ENCODE measurements at regions not wholly inside any gene's neighbourhood (a gene's known extent, or its start where the extent isn't known, plus 50 kb on each side); places are given as distances from the start of the nearest gene placed in this dataset.

DNA sequence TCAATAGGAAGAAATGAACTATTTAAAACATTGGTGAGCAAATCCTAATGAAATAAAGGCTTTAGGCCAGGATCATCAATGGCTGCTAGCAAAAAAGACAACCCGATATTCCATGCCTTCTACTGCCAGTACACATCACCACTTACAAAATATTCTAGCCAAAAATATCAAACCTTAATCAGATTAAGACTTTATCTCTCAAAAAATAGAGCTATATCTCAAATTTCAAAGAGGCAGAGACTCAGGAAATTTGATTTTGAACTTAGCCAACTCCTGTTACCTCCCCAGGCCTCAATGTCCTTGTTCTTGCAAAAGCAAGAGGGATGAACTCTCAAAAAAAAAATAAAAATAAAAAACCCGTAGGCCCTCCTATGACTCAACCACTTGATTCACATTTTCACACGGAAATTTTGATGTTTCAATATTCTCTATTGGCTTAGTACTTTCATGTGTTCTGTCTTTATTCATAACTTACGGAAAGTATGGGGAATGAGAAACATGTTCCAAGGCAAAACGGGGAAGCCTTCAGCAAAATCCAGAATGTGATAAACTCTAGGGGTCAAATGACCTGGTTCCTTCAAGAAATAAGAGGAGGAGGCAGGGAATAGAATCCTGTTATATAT is 273.3 kb upstream of the ZPLD1 start:
- TF ChIP-seq, protein P1, sequence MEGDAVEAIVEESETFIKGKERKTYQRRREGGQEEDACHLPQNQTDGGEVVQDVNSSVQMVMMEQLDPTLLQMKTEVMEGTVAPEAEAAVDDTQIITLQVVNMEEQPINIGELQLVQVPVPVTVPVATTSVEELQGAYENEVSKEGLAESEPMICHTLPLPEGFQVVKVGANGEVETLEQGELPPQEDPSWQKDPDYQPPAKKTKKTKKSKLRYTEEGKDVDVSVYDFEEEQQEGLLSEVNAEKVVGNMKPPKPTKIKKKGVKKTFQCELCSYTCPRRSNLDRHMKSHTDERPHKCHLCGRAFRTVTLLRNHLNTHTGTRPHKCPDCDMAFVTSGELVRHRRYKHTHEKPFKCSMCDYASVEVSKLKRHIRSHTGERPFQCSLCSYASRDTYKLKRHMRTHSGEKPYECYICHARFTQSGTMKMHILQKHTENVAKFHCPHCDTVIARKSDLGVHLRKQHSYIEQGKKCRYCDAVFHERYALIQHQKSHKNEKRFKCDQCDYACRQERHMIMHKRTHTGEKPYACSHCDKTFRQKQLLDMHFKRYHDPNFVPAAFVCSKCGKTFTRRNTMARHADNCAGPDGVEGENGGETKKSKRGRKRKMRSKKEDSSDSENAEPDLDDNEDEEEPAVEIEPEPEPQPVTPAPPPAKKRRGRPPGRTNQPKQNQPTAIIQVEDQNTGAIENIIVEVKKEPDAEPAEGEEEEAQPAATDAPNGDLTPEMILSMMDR (IDR thresholded peaks at IDR 0.05) = no peak
- TF ChIP-seq POLR2A (IDR thresholded peaks at IDR 0.05) = no peak
- 84 to 87% methylated on average over 5 of the region's 5 CpGs for WGBS, 2 donors
- intact Hi-C loops (cut with DNase I; ENCODE audit: low total_unique reads) = no loop called here

DNA sequence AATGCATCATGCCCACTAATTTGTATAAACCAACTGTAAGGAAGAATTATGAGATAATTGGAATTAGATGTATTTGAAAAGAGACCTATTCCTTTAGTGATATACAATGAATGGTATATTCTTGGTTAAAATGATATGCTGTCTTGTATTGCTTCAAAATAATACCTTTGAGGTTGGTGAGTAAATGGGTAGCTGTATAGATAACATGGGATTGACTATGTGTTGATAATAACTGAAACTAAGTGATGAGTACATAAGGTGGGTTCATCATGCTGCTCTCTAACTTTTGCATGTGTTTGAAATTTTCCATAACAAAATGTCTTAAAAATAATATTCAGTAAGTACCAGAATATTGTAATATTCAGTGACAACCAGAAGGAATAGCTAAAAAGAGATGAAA is 272.6 kb upstream of the ZPLD1 start:
- Histone ChIP-seq H3K9me3 (no peaks in the 10 kb centered on the region), H3K4me3 (no peak overlapping the region), H3K27me3 (no peaks in the 10 kb centered on the region), H3K27ac (no peak overlapping the region), H3K4me1 (peaks cover 8% of the 10 kb centered on the region), H3K36me3 (ENCODE audit: low read depth, missing control alignments) (no peaks in the 10 kb centered on the region)
- intact Hi-C loops (cut with DNase I; ENCODE audit: low total_unique reads) = no loop called here
- no peak for DNase-seq
- TF ChIP-seq, protein P1 (IDR thresholded peaks at IDR 0.05) = no peak
- TF ChIP-seq POLR2A (IDR thresholded peaks at IDR 0.05) = no peak

More for the DNA sequence above, 273.3 kb upstream of the ZPLD1 start:
- Histone ChIP-seq H3K9me3 (no peaks in the 10 kb centered on the region), H3K4me1 (peaks cover 8% of the 10 kb centered on the region), H3K27me3 (no peaks in the 10 kb centered on the region), H3K36me3 (ENCODE audit: low read depth, missing control alignments) (no peaks in the 10 kb centered on the region), H3K27ac (no peak overlapping the region), H3K4me3 (no peak overlapping the region)
- DNase-seq = no peak

DNA sequence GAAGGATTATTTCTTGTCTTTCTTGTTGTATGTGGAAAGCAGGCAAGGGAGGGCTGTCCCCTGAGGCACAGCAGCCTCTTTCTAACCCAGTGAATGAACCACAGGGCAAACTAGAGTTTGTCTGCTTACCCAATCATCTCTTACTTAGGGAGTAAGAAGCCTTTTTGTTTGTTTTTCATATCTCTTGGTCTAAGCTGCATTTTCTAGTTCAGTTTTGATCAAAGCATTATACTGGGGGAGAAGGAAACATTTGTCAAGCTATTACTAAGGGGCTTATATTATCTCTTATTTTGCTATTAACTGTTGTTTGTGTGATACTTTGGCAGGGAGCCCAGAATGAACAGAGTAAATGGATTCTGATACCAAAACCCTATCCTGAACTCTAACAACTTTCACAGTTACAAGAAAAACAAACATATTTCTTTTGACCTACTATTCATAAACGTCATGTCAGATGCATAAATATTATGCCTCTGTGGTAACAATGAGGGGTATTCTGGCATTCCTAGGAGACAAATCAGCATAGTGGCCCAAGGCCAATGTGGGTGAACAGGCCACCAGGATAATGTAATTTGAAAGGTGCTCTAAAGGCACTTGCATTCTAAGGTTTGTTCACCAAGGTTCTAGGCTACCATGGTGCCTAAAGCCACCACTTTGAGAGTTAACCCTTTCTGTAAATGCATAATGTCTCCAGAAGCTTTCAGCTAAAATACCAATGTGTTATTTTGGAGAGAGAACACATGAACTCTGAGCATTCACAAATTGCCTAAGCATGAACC is 271.6 kb upstream of the ZPLD1 start:
- H3K27ac ChIP-seq = no peak overlapping the region
- no peak for TF ChIP-seq POLR2A (IDR thresholded peaks at IDR 0.05)
- TF ChIP-seq, protein P1 (IDR thresholded peaks at IDR 0.05) = no peak
- no peaks in the 10 kb centered on the region for H3K36me3 ChIP-seq (ENCODE audit: low read depth, missing control alignments)
- intact Hi-C loops (cut with DNase I; ENCODE audit: low total_unique reads) = no loop called here
- no peaks in the 10 kb centered on the region for H3K9me3 ChIP-seq
- peak; percentile 18 for DNase-seq
- H3K27me3 ChIP-seq = no peaks in the 10 kb centered on the region
- no peak overlapping the region for H3K4me3 ChIP-seq
- peaks cover 8% of the 10 kb centered on the region for H3K4me1 ChIP-seq
- WGBS, 2 donors = 23 to 31% methylated on average over 1 of the region's 1 CpG

DNA sequence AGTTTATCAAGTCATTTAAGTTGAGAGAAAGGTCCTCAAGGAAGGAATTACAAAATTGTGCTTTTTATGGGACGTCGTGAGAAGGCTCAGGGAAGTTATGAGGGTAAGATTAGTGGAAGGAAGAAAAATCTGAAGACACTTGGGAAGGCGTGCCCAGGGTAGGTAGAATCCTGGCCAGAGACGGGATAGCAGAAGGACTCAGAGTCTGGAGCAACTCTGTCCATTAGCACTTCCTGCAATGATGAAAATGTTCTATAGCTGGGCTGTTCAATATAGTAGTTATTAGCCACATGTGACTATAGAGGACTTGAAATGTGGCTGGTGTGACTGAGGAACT is 271.0 kb upstream of the ZPLD1 start:
- no peaks in the 10 kb centered on the region for H3K27me3 ChIP-seq
- peaks cover 8% of the 10 kb centered on the region for H3K4me1 ChIP-seq
- 76 to 83% methylated on average over 4 of the region's 4 CpGs for WGBS, 2 donors
- intact Hi-C loops (cut with DNase I; ENCODE audit: low total_unique reads) = no loop called here
- no peaks in the 10 kb centered on the region for H3K36me3 ChIP-seq (ENCODE audit: low read depth, missing control alignments)
- no peak overlapping the region for H3K4me3 ChIP-seq
- DNase-seq = no peak
- TF ChIP-seq POLR2A (IDR thresholded peaks at IDR 0.05) = no peak
- TF ChIP-seq, protein P1 (IDR thresholded peaks at IDR 0.05) = no peak
- H3K9me3 ChIP-seq = no peaks in the 10 kb centered on the region
- H3K27ac ChIP-seq = no peak overlapping the region

DNA sequence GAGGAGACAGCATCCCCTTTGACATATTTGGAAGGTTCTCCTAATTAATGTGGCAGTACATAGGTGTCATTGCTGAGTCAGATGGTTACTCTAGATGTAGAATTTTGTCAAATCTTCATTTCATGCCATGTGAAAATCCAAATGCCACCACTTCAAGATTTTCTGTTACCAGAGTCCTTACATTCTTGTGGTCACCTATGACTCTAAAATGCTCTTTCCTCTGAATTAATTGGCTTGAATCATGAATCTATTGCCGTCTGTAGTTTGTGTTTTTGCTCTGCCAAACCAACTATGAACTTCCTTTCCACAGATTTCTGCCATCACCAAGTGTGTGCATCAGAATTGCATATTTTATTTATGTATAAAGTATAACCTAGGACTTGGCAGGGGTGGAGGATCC is 269.4 kb upstream of the ZPLD1 start:
- TF ChIP-seq, protein P1 (IDR thresholded peaks at IDR 0.05) = no peak
- TF ChIP-seq POLR2A (IDR thresholded peaks at IDR 0.05) = no peak
- no peak overlapping the region for H3K27ac ChIP-seq
- H3K27me3 ChIP-seq = no peaks in the 10 kb centered on the region
- peaks cover 8% of the 10 kb centered on the region for H3K4me1 ChIP-seq
- 60 to 63% methylated on average over 1 of the region's 1 CpG for WGBS, 2 donors
- intact Hi-C loops (cut with DNase I; ENCODE audit: low total_unique reads) = no loop called here
- no peak for DNase-seq
- H3K36me3 ChIP-seq (ENCODE audit: low read depth, missing control alignments) = no peaks in the 10 kb centered on the region
- H3K9me3 ChIP-seq = no peaks in the 10 kb centered on the region
- H3K4me3 ChIP-seq = no peak overlapping the region
